Skin of body (tissue), 1 donor: ENCODE measurements at regions not wholly inside any gene's neighbourhood (a gene's known extent, or its start where the extent isn't known, plus 50 kb on each side); places are given as distances from the start of the nearest gene placed in this dataset.

Experiments used
- DNase-seq: peaks from one replicate; lab custom pipeline; 2025; lab: John Stamatoyannopoulos, UW

GRCh38 chr20:50273601-50274491, 83.2 kb downstream of the CEBPB start:
- DNase-seq: no peak

- no peak for DNase-seq
Measured at GRCh38 chr20:50274570-50275430, 84.2 kb downstream of the CEBPB start.

GRCh38 chr20:50276119-50277063, 85.8 kb downstream of the CEBPB start:
- no peak for DNase-seq

GRCh38 chr20:50277064-50277415, 86.4 kb downstream of the CEBPB start:
- DNase-seq: no peak

- DNase-seq: no peak
Measured at GRCh38 chr20:50277460-50278376, 87.1 kb downstream of the CEBPB start.

- no peak for DNase-seq
Measured at GRCh38 chr20:50278377-50278683, 87.7 kb downstream of the CEBPB start.

- DNase-seq: no peak
Measured at GRCh38 chr20:50278684-50279531, 88.3 kb downstream of the CEBPB start.

GRCh38 chr20:50279988-50280850, 89.6 kb downstream of the CEBPB start:
- DNase-seq: no peak

GRCh38 chr20:50280851-50281655, 90.4 kb downstream of the CEBPB start:
- no peak for DNase-seq

GRCh38 chr20:50281831-50282591, 91.4 kb downstream of the CEBPB start:
- DNase-seq: no peak

GRCh38 chr20:50282592-50283241, 92.1 kb downstream of the CEBPB start:
- no peak for DNase-seq

- no peak for DNase-seq
Measured at GRCh38 chr20:50283370-50283769, 92.7 kb downstream of the CEBPB start.

- no peak for DNase-seq
Measured at GRCh38 chr20:50283922-50284810, 93.5 kb downstream of the CEBPB start.

- no peak for DNase-seq
Measured at GRCh38 chr20:50284811-50285375, 94.3 kb downstream of the CEBPB start.
